ENCODE measurements at regions not wholly inside any gene's neighbourhood (a gene's known extent, or its start where the extent isn't known, plus 50 kb on each side); places are given as distances from the start of the nearest gene placed in this dataset.
"Not testable (repeated sequence)": the region's sequence is repeated elsewhere in the genome, so short reads cannot be mapped to it uniquely, and the experiment has no call there.

DNA sequence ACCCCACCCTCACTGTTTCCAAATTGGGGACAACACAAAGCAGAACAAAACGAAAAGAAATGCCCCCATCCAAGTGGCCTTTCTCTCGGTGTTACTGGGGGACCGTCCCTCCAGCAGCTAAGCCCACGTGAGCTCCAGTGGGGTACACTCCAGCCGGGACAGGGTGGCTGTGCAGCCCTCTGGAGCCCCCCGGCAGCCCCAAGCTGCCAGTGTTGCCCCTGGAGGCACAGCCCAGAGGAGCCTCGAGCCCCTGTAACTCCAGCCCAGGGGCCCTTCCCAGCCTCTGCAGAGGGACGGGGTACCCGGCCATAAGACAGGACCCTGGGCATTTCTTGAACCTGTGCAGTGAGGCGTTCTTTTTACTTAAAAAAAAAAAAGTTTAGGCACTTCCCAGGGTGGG, 124.5 kb upstream of the KCTD7 start:
- no peak for DNase-seq

DNA sequence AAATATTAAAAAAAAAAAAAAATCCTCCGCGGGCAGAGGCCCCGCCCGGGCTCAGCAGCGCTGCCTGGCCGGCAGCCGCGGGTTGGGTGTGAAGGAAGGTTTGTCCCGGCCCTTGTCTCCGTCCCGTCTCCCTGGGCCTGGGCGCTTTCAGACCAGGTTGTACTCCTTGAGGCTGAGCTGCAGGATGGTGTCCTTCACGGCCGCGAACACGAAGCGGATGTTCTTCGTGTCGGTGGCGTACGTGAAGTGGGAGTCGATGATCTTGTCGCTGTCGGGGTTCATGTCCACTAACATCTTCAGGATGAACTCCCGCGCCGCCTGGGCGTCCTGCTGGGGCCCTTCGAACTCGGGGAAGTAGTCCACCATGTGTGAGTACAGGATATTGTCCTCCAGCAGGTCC, 123.7 kb upstream of the KCTD7 start:
- no peak for DNase-seq

DNA sequence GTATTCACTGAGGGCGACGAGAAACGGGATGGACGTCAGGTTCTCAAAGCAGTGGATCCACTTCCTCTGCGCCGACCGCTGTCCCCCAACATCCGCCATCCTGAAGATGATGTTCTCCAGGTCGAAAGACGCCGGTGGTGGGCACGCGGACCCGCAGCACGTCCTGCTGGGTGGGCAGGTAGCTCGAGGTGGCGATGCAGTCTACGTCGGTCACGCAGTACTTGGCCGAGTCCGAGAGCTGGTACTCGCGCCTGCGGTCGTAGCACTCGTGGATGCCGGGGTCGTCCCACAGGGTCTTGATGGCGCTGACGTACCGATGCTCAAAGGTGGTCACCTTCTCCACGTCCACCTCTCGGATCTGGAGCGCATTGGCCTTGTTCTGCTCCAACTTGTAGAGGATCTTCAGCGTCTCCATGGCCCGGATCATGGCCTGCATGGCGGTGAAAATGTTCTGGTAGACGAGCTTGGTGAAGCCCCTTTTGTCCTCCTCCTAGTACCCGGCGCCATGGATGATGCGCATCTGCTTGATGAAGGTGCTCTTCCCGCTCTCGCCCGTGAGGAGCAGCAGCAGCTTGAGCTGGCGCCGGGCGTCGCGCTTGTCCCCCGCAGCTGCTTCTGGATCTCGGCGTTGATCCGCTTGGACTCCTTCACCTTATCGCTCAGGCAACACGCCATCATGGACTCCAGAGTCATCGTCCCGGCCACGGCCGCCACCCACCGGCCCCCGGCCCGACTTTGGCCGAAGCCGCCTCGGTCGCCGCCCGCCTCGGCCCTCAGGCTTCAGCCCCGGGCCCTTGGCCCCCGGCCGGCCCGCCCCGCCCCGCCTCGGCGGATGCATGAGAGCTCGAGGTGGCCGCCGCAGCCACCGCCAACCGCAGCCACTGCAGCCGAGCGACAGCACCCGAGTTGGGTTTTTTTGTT, 122.9 kb upstream of the KCTD7 start:
- peak; percentile 27 for DNase-seq

DNA sequence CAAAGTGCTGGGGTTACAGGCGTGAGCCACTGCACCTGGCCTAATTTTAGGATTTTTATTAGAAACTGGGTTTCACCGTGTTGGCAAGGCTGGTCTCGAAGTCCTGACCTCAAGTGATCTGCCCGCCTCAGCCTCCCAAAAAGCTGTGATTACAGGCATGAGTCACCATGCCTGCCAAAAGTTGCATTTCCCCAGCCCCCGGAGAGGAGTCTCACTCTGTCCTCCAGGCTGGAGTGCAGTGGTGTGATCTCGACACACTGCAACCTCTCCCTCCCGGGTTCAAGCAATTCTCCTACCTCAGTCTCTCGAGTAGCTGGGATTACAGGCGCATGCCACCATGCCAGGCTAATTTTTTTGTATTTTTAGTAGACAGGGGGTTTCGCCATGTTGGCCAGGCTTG, 122.0 kb upstream of the KCTD7 start:
- DNase-seq, result not testable (repeated sequence)

DNA sequence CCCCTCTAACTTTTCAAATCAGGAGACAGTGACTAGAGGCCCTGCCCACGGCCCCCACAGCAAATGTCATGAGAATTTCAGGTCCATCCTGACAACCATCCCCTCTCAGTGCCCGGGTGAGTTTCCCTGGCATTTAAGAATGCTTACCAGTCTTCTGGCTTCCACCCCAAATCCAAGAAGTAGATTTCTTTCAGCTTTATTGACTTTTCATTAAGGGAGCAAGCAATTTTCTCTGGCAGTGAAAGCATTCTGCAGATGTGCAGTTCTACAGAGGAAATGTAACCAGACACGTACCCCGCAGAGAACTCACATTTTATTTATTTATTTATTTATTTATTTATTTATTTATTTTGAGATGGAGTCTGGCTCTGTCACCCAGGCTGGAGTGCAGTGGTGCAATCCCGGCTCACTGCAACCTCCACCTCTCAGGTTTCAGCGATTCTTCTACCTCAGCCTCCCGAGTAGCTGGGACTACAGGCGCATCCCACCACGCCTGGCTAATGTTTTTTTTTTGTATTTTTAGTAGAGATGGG, 120.9 kb upstream of the KCTD7 start:
- no peak for DNase-seq

DNA sequence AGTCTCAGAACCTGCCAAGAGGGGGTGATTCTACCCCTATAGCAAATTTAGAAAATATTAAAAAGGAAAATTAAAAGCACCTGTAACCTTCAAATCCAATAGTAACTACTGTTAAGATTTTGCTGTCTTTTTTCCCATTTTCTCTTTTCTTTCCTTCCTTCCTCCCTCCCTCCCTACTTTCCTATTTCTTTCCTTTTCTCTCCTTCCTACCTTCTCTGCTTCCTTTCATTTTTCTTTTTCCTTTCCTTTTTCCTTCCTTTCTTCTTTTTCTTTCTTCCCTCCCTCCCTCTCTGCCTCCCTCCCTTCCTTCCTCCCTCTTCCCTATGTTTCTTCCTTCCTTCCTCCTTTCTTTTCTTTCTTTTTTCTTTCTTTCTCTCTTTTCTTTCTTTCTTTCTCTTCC, 120.2 kb upstream of the KCTD7 start:
- no peak for DNase-seq

DNA sequence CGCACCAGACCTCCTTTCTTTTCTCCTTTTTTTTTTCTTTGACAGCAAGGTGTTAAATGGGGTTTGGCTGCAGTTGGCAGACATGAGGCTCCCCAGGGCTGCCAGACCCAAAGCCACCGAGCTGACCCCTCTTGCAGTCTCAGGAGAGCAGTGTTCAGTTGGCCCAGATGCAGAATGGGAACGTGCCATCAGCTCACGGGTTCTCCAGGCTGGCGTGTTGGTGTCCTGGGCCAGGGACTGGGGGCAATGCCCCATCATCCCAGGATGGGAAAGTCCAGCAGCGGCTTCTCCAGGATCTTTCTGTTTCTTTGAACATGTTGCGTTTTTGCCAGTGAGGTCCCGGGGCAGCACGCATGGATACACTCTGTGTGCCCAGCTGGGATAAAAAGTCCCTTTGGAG, 114.6 kb upstream of the KCTD7 start:
- no peak for DNase-seq

DNA sequence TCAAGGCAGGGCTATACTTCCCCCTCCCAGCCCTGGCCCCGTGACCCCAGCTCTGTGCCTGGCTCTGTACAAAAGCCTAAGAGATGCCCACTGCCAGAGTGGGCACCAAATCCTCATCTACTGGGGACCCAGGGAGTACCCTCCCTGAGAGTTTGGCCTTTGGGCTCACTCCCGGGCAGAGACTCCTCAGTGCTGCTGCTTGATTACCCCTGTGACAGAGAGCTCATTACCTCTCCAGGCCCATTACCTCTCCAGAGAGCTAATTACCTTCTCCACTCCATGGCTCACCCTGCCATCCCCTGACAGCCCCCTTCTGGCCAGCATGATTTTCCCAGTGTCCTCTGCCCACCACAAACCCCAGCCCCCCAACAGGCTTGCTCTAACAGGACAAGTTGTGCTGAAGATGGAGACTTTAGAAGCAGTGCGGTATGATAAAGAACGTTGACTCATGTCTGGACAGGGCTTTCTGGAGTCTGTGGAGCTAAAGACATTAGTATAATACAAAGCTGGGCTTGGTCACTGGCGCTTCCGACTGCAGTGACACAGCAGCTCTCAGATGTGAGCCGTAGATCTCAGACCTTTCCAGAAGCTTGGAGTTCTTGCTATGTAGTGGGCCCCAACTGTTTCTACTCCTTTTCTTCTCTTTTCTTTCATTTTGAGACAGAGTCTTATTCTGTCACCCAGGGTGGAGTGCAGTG, 111.3 kb upstream of the KCTD7 start:
- DNase-seq, result no peak

DNA sequence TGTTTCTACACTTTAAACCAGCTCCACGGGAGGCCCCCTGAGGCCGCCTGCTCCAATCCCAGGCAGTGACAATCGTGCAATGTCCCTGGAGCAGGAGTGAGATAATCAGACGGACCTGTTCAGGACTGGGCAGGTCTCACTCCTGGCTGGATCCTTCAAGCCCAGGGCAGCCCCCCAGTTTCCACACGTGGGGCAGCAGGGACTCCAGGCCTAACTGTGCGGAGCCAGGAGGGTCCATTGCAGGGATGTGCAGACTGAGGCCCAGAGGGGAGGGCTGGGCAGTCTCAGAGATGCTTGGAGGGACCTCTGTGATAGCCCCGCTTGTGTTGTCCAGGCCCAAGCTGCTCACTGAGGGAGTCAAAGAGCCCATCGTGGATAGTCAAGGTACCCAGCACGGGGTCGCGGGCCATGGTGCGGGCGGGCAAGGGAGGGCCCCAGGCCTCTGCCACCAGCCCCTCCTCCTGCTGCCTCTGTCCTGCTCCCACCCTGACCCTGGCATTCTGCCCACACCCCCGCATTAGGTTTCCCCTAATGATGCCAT, 110.5 kb upstream of the KCTD7 start:
- no peak for DNase-seq

DNA sequence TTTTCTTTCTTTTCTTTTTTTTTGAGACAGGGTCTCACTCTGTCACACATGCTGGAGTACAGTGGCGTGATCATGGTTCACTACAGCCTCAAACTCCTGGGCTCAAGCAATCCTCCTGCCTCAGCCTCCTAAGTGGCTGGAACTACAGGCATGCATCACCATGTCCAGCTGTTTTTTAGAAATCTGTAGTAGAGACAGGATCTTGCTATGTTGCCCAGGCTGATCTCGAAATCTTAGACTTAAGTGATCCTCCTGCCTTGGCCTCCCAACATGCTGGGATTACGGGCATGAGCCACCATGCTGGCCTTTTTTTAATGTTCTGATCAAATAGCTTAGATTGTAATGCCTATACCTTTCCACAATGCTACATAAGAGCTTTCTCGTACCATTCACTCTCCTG, 107.0 kb upstream of the KCTD7 start:
- DNase-seq, result no peak

DNA sequence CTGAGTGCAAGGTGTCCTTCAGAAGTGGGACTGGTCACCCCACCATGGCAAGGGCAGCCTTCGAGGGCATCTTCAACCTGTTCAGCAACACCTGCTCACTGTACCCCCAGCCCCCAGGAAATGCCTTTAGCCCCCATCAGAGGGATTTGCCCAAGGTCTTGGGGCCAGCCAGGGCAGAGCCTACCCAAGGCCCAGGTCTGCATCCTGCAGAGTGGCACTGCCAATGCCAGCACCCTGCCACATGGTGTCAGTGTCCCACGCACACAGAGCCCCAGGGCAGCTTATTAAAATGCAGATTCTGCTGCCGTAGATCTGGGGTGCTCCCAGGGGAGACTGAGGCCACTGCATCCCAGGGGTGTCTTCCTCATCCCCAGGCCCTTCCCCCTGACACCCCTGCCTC, 106.2 kb upstream of the KCTD7 start:
- peak; percentile 56 for DNase-seq

DNA sequence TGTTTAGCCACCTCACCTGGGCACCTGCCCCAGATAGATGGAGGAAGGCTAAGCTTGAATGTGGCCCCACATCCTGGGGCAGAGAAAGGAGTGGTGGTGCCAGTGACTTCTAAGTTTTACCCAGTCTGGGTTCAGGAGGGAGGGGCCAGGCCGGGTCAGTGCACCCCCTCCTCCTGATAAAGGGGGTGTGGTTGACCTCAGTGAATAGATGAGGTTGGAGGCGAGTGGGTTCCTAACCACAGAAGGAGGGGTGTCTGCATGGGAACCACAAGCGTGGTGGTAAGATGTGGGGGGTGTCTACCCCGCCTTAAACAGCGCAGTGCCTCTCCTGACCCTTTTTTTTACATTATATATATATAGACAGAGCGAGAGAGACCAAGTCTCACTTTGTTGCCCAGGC, 105.3 kb upstream of the KCTD7 start:
- DNase-seq, result peak; percentile 58

DNA sequence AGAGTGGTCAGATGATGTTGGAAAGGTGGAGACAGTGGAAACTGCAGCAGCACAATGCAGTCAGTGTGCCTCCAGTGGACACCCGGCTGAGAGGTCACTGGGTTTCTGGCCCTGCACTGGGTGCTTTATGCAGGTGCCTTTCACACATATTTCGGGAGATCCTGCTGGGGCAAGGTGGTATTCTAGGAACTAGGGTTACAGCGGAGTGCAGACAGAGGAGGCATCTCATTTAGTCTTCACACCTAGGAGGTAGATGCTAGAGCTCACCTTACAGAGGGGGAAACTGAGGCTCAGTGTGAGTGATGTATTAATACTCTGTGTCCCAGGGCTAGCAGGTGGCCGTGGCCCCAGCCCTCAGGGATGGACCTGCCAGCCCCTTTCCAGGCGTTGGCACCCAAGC, 103.9 kb upstream of the KCTD7 start:
- DNase-seq, result no peak

DNA sequence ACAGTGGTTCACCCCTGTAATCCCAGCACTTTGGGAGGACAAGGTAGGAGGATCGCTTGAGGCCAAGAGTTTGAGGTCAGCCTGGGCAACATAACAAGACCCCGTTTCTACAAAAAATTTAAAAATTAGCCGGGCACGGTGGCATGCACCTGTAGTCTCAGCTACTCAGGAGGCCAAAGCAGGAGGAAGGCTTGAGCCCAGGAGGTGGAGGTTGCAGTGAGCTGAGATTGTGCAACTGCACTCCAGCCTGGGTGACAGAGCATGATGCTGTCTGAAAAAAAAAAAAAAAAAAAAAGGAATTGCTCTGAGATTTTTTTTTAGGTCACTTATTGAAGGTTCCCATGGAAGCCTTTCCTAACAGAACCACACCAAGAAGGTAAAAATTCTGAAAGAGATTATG, 101.9 kb upstream of the KCTD7 start:
- DNase-seq, result not testable (repeated sequence)

DNA sequence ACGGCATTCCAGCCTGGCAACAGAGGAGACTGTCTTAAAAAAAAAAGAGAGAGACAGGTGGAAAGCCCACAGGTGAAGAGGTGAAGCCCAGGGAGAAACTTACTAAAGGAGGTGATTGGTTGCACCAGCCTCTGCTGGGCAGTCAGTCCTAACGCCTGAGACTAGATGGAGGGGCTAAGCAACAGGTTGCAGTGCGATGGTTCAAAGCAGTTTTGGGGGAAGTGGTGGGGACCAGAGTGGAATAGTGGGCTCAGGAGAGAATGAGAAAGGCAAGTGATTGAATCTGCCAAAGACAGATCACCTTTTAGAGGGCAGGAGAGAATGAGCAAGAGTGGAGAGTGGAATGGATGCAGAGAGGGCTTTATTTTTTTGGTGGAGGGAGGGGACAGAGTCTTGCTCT, 100.0 kb upstream of the KCTD7 start:
- no peak for DNase-seq

DNA sequence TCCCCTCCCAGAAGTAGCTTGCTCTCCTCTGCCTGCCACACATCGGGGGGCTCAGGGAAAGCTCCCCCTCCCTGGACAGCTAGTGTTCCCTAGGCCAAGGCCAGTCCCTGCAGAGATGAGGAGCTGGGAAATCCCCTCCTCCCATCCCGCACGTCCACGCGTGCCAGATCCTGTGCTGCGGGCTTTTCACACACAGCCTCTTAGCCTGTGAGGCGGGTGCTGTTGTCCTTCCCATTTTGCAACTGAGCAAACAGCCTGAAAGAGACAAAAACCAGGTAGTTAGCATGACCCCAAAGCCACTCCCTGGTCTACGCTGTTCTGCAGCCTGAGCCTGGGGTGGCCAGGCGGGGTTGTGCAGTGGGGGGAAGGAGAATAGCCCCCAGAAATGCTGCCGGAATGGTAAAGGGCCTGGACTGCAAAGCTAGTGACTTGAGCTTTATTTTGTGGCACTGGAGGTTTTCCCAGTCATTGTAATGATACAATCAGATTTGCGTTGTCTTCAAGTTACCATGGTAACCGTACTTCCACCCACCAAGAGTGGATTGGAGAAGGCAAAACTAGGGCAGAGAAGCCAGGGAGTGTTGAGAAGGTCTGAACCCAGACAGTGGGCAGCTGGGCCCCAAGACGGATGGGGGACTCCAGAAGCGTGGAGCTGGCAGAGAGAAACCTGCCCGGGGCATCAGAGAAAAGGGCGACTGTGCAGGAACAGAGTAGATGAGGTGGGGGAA, 98.6 kb upstream of the KCTD7 start:
- DNase-seq, result no peak

DNA sequence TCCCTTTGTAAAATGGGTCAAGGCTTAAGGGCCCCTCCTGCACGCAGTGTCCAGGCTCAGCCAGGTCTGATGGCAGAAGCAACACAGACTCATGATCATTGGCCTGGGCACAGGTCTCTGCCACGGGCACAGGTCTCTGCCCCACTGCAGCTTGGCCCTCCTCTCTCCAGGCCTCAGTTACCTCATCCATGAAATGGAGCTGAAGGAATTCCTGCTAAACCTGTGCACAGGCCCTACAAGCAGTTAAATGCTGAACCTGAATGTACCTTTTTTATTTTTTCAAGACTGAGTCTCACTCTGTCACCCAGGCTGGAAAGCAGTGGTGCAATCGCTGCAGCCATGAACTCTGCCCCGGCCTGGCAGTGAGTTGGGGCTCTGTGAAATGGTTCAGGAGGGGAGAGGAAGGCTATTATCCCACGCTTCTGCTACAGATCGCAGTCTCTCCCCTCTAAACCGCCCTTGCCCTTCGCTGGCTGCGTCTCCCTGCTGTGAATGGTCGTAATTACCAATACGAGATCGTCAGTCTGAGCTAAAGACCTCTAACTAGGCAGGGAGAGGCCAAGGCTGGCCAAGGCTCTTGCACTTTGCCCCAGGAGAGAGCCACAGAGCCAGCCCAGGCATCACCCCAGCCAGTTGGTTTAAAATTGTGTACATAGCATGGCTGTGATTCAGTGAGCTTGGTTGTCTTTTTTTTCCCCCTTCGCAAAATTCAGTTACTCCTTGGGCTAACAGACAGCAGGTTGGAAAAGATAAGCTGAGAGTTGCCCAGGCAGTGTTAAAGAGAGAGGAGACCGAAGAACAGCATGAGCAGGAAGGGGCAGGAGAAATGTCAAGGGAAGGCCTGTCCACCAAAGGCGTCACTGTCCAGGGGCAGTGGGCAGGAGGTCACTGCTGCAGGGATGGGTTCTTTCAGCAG, 93.0 kb upstream of the KCTD7 start:
- peak; percentile 78 for DNase-seq

DNA sequence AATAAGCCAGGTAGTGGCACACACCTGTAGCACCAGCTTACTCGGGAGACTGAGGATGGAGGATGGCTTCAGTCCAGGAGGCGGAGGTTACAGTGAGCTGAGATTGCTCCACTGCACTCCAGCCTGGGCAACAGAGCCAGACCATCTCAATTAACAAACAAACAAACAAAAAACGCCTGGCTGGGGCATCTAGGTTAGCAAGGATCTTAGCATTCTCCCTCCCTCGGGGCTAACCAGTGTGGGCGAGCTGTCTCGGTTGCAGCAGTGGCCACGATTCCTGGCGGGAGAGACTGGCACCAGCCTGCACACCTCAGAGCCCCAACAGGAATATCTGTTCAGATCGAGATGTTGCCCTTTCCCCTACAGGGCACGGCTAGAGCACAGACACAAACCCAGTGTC, 91.3 kb upstream of the KCTD7 start:
- no peak for DNase-seq

DNA sequence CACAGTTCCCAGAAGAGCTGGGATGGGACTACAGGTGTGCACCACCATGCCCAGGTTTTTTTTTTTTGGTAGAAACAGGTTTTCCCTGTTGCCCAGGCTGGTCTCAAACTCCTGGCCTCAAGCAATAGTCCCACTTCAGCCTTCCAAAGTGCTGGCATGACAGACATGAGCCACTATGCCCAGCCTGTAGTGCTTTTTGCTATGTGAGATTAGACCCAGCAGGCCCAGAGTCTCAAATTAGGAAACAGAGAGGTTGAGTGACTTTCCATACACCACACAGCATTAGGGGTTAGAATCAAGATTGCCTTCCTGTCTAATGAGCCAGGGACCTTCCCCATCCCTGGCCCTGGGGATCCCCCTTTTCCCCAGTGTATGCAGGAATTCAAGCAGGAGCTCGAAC, 90.8 kb upstream of the KCTD7 start:
- no peak for DNase-seq

DNA sequence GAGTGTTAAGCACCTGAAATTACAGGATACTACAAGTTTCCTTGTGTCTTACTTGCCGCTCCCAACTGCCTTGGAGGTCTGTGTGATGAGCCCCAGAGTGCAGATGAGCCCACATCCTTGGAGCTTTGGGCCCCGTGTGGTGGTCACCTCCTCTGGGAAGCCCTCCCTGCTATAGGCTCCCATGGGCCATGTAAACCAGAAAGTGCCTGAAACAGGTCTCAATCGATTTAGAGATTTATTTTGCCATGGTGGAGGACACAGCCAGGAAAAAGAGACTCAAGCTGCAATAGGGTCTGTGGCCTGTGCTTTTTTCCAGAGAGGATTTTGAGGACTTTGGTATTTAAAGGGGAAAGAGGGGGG, 89.4 kb upstream of the KCTD7 start:
- no peak for DNase-seq

DNA sequence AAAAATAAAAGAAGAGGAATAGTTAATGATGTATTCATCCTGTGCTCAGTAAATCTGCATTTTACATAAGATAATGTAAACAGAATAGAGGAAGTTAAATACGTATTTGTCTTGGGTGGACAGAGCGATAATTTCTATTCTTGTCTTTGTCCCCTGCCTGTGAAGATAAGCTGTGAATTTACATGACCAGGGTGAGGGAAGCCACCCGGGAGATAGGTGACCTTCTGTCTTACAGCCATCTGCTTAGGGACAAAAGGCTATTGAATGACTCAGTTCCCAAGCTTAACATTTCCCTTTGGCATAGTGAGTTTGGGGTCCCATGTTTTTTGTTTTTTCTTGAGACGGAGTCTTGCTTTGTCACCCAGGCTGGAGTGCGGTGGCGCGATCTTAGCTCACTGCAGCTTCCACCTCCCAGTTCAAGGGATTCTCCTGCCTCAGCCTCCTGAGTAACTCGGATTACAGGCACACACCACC, 88.7 kb upstream of the KCTD7 start:
- peak; percentile 28 for DNase-seq

DNA sequence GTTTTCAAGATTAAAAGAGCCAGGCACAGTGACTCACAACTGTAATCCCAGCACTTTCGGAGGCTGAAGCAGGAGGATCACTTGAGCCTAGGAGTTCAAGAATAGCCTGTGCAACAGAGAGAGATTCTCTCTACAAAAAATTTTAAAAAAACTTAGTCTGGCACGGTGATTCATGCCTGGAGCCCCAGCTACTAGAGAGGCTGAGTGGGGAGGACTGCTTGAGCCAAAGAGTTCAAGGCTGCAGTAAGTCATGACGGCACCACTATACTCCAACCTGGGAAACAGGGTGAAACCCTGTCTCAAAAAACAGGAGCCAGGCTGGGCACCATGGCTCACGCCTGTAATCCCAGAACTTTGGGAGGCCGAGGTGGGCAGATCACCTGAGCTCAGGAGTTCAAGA, 86.6 kb upstream of the KCTD7 start:
- DNase-seq, result no peak
